Right ventricle myocardium inferior (tissue), 1 donor: ENCODE measurements at regions not wholly inside any gene's neighbourhood (a gene's known extent, or its start where the extent isn't known, plus 50 kb on each side); places are given as distances from the start of the nearest gene placed in this dataset.
"Not testable (repeated sequence)": the region's sequence is repeated elsewhere in the genome, so short reads cannot be mapped to it uniquely, and the experiment has no call there.

Source experiments
- ATAC-seq: fragments of 200-7000 bp; cut with Tn5 transposase; one replicate; pipeline ENCODE4 v1.9.1; 2020; ENCODE audit warnings: mild to moderate bottlenecking, moderate library complexity
- DNase-seq: peaks from one replicate; pipeline ENCODE4 v3.0.0; 2021; ENCODE audit errors: missing footprints
- intact Hi-C: fragments of 100-400 bp; cut with DNase I; formaldehyde crosslinking; loops from one replicate; pipeline ENCODE4 v1.11.0; 2022
- donor health status: DM: no; HTN: yes; CAD: no; lungs with severe emphysema.

DNA sequence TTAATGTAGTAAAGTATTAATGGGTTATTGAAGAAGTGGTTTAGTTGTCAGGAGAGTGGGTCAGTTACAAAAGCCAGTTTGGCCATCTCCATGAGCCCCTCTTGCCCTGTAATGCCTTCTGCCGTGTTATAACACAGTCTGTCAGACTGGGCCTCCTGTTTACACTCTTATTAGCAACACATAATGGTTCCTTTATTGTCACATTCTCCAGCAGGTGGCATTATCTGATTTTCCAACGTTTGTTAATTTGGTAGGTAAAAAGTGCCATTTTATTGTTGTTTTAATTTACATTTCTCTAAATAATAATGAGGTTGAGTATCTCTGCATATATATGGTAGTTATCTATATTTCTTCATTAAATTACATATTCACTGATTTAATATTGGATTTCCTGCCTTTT is 560.8 kb downstream of the FGF13 start:
- ATAC-seq (no peak), DNase-seq (no peak)
- intact Hi-C loops, result no loop called here

DNA sequence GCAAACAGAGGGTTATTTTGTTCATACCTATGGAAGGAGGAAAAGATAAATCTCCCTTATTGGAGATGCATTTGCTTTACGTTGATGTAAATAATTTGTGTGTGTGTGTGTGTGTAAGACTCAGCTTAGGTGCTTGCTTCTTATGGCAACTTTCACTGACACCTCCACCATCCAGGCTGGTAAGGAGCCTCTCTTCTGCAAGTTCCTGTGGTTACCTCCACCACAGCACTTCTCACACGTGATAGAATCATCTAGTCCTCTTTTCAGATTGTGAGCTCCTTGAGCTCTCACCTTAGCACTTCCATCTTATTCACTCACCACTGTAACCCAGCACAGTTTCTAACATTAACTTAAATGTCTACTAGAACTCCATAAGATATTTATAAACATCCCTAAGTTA is 553.7 kb downstream of the FGF13 start:
- DNase-seq (no peak), ATAC-seq (no peak)
- intact Hi-C loops, result no loop called here

DNA sequence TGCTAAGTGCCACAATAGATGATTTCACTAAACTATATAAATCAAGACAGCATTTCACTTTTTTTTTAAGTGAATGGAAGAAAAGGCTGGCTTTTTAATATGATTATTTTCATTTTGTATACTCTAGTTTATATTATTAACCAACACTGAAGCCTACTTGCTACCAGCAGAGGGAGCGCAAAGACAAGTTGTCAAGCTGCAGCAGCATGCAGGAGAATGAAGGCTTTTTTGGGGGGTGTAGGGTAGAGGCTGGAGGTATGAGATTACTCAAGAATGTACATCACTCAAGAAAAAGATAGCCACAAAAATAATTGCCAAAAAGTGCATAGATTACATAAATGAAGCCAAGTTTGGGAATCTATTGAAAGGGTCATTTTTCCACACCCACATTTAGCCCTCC is 519.5 kb downstream of the FGF13 start:
- DNase-seq (no peak), ATAC-seq (no peak)
- intact Hi-C loops, result no loop called here

DNA sequence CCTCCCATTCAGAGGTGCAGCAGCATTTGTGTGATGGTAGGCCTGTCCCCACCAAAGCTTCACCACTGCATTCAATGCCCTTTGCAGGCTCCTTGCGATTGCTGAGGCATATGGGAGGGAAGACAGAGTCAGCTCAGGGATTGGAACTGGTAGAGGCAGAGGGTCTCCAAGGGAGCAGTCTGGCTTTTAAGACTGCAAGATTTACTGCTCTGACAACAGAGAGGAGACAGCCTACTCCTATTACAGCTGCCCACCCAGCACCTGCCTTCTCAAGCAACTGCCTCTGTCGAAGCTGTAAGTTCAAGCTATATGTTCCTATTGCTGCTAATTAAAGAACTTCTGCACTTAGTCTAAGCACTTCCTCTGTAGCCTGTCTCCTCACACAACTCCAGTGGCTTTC is 481.8 kb downstream of the FGF13 start:
- no peak for ATAC-seq
- intact Hi-C loops, result no loop called here
- no peak for DNase-seq

GRCh38 chrX:138240266-138240665 is 471.3 kb downstream of the FGF13 start:
- DNase-seq (no peak), ATAC-seq (no peak)
- intact Hi-C loops, result no loop called here

GRCh38 chrX:138254001-138254400 is 457.5 kb downstream of the FGF13 start:
- ATAC-seq (no peak), DNase-seq (no peak)
- intact Hi-C loops, result no loop called here

DNA sequence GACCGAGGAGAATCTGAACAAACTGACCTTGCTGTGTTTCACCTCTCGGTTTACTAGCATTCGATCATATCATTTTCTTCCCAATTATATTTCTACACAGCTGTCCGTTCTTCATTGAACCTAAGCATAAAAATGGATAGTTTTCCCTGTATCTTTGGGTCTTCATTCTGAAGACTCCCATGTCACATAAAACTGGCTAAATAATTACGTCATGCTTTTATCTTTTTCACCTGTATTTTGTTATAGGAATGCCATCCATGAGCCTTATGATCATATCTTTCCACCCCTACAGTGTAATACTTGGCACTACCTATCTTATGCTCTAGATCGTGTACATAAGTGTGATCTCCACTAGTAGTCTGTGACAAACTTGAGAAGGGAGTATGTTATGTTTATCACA is 456.1 kb downstream of the FGF13 start:
- ATAC-seq (no peak), DNase-seq (no peak)
- intact Hi-C loops, result no loop called here

- intact Hi-C loops, ATAC-seq, DNase-seq: not testable (repeated sequence)
Observed at GRCh38 chrX:138264095-138264494, 447.4 kb downstream of the FGF13 start.

GRCh38 chrX:138270931-138271330 is 440.6 kb downstream of the FGF13 start:
- DNase-seq, result no peak
- ATAC-seq, result no peak
- intact Hi-C loops, result no loop called here

DNA sequence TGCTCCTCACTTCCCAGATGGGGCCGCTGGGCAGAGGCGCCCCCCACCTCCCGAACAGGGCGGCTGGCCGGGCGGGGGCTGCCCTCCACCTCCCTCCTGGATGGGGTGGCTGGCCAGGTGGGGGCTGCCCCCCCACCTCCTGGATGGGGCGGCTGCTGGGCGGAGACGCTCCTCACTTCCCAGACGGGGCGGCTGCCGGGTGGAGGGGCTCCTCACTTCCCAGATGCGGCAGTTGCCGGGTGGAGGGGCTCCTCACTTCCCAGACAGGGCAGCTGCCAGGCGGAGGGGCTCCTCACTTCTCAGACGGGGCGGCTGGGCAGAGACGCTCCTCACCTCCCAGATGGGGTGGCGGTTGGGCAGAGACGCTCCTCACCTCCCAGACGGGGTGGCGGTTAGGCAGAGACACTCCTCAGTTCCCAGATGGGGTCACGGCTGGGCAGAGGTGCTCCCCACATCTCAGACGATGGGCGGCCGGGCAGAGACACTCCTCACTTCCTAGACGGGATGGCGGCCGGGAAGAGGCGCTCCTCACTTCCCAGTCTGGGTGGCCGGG is 428.8 kb downstream of the FGF13 start:
- DNase-seq, result not testable (repeated sequence)

DNA sequence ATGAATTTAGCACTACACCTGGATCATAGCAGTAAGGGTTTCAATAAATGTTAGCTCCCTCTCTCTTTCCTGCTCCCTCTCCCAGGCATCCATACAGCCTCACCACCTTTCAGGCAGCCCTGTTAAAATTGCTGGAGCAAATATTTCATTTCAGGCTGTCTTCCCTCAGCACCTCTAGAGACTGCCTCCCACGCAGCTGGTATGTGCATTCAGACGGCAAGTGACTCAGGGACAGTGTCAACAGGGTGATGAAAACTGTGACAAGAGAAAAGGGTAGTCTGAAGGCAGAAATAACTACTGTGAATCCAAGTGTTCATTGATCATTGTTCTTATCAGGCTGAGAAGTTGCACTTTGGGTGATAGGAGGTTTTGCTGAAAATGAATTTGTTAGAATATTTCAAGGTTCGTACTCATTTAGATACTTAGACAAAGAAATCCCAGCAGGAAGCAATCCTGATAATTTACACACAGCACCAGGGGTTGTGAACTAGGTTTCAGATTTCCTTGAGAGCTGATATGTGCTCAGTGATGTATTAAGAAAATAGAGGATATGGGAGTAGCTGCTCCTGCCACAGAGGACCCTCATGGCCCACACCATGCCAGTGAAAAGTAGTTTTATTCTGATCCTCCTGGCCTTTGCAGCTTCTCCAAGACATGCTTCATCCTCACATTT is 424.2 kb downstream of the FGF13 start:
- no peak for DNase-seq
- intact Hi-C loops, result no loop called here
- ATAC-seq, result no peak

More for the DNA sequence above, 428.8 kb downstream of the FGF13 start:
- intact Hi-C loops, ATAC-seq: not testable (repeated sequence)

DNA sequence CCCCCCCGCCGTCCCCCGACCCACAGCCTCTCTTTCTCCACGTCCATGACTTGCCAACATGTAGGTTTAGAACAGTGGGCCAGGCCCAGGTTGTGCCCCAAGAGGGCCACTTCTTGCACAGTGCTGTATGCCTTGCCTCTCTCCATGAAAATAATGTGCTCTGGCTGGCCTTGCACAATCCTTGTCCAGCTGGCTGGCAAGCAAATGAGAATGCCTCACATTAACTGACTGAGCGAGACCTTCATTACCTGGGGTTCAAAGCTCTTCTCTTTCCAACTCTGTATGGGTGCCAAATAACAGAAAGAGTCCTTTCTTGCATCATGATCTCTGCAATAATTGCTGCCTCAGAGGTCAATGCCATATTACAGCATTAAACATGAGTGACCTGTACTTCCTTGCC is 416.6 kb downstream of the FGF13 start:
- intact Hi-C loops, result no loop called here
- ATAC-seq (no peak), DNase-seq (no peak)

DNA sequence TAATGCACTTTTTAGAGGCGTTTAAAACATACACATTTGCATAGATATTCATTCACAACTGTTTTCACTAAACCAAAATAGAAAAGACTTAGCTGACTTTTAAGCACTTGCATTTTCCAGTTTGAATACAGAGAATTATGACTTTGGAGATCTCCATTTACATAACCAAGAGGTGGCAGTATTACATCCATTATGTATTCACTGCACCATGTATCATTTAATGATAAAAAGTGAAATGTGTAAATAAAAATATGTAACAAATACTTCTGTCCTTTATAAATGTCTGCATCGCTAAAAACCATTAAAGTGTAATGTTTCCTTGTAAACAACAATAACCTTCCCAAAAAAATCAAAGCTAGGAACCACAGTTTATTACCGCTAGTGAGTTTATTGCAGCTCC is 413.2 kb downstream of the FGF13 start:
- intact Hi-C loops, result no loop called here
- no peak for DNase-seq
- ATAC-seq, result no peak

DNA sequence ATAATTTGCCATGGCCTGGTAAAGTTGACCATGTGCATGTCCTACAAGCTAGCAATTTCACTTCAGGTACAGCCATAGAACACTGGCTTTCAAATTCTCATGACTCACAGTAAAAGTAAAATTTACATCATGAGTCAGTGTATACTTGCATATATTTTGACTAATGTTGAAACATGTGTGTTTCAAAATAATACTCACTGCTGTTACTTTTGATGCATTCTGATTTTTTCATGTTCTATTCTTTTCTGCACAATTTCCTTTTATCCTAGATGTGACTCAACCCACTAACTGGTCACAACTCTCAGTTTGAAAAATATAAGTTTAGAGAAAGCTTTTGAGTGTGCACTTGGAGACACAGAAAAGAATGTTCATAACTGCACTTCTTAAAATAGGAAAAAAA is 365.7 kb downstream of the FGF13 start:
- ATAC-seq (no peak), DNase-seq (no peak)
- intact Hi-C loops, result no loop called here

GRCh38 chrX:138349351-138349750 is 362.2 kb downstream of the FGF13 start:
- DNase-seq (no peak), ATAC-seq (no peak)
- intact Hi-C loops, result no loop called here

DNA sequence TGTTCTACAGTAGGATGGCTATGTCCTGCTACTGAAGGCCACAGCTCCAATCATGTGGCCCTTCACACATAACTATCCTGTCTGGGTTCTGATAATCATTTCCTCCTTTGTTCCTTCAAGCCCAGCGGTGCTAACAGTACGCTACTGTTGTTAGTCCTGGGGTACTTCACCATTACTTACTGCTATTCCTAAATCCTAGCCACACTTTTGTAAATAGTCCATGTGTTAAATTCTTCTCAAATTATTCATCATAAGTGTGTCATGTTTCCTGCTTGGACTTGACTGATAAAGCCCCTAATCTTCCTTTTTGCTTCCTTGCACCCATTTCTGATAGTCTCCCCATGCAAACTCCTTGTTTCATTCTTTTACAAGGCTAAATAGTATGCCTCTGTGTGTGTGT is 332.6 kb downstream of the FGF13 start:
- intact Hi-C loops, result no loop called here
- ATAC-seq, result no peak
- DNase-seq, result no peak

DNA sequence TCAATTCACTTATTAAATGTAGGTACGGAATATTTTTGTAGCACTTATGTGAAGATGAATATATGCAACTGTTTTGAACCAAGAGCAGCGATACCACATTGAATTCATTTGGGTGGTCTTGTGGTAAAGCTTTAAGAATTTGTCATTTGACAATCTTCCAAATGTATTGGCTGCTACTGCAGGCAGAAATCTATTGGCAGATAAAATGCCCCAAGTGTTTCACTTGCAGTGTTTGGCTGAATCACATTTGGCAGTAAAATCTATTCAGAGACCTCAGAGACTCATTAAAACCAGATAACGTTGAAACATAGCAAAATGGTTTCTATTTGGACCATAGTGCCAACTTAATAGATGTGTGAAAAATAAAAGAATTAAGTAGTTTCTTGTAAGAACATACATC is 303.4 kb downstream of the FGF13 start:
- intact Hi-C loops, result no loop called here
- ATAC-seq (no peak), DNase-seq (no peak)

DNA sequence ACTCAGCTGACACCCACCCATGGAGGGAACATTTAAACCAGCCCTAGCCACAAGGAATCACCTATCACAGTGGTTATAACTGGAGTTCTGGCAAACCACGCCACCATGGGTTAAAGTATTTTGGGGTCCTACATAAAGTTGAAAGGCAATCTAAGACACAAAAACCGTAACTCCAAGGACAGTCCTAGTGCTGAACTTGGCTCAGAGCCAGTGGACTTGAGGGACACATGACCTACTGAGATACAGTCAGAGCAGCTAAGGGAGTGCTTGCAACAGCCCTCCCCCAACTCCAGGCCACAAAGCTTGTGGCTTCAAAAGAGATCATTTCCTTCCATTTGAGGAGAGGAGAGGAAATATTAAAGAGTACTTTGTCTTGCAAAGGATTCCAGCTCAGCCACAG is 300.5 kb downstream of the FGF13 start:
- DNase-seq (no peak), ATAC-seq (no peak)
- intact Hi-C loops, result no loop called here
